Kidney epithelial cell (primary cell): ENCODE measurements at regions not wholly inside any gene's neighbourhood (a gene's known extent, or its start where the extent isn't known, plus 50 kb on each side); places are given as distances from the start of the nearest gene placed in this dataset.

Source experiments
- DNase-seq: peaks from one replicate; pipeline ENCODE4 v3.0.0-alpha.2; 2010; ENCODE audit warnings: low read depth
- H3K27me3 ChIP-seq: 2 replicates; pipeline ENCODE4 v1.6.0; 2011; ENCODE audit warnings: low read length; ENCODE audit not compliant: control insufficient read depth, insufficient read depth
- H3K36me3 ChIP-seq: 2 replicates; pipeline ENCODE4 v1.5.1; 2011; ENCODE audit warnings: low read length; ENCODE audit not compliant: control insufficient read depth, insufficient read depth
- H3K4me3 ChIP-seq: 2 replicates; pipeline ENCODE4 v1.5.1; 2011; ENCODE audit warnings: low read depth, mild to moderate bottlenecking, control low read depth, low read length
- TF ChIP-seq, protein P1 (sequence below): IDR thresholded peaks from 2 replicates; pipeline ENCODE4 v1.5.1; 2011; ENCODE audit warnings: mild to moderate bottlenecking, moderate library complexity, low read length, control low read depth, inconsistent platforms; ENCODE audit not compliant: insufficient read depth, poor library complexity, severe bottlenecking

DNA sequence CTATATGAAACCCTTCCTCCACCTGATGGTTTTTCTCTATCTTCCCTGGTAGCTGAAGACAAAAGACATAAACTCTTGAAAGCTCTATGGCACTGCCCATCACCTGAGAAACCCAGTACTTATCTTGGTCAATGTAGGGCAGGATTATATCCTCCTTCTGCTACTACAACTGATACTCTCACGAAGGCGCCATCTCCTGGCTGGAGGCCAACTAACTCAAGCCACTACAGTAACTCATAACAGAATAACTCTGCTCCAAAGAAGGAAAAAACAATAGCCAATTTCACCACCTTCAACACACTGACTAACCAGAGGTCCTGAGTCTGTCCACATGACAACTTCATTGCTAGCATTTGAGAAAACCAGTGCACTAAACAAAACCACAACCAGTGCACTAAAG, 409.2 kb downstream of the CETN3 start:
- Histone ChIP-seq H3K27me3 (no peaks in the 10 kb centered on the region), H3K36me3 (no peaks in the 10 kb centered on the region), H3K4me3 (no peak overlapping the region)
- no peak for DNase-seq
- TF ChIP-seq, protein P1, sequence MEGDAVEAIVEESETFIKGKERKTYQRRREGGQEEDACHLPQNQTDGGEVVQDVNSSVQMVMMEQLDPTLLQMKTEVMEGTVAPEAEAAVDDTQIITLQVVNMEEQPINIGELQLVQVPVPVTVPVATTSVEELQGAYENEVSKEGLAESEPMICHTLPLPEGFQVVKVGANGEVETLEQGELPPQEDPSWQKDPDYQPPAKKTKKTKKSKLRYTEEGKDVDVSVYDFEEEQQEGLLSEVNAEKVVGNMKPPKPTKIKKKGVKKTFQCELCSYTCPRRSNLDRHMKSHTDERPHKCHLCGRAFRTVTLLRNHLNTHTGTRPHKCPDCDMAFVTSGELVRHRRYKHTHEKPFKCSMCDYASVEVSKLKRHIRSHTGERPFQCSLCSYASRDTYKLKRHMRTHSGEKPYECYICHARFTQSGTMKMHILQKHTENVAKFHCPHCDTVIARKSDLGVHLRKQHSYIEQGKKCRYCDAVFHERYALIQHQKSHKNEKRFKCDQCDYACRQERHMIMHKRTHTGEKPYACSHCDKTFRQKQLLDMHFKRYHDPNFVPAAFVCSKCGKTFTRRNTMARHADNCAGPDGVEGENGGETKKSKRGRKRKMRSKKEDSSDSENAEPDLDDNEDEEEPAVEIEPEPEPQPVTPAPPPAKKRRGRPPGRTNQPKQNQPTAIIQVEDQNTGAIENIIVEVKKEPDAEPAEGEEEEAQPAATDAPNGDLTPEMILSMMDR, result no peak

DNA sequence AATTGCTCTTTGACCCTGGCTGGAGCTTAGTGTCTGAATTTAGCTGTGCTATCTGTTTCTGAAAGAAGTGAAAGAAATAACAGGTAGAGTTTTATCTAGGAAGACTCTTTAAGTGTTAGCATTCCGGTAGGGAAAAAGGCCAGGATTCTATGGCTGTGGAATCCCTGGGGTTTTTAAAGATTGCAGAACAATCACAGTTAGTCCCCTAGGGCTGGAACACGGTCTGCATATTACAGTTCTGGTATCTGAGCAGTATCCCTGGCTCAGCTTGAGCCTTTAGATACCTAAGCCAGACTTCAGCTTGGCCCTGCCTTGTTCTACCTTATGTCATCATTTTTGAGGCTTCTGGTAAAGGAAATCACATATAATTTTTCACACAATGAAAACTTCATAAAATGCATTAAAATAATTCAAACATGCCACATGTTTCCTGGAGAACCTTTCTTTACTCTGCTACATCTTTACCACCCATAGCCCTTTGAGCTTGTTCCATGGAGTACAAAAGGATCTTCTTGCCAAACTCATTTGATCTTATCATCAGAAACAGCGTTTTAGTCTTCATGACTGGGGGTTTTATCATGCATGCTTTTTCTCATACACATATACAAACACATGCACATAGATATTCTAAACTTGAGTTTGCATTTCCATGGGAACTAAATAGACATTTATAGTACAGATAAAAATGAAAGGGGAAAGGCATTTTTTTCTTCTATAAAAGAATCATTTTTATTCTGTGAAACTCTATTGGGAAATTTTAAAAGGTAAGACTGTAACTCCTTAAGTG, 410.8 kb downstream of the CETN3 start:
- Histone ChIP-seq H3K36me3 (no peaks in the 10 kb centered on the region), H3K27me3 (no peaks in the 10 kb centered on the region), H3K4me3 (no peak overlapping the region)
- DNase-seq, result no peak
- TF ChIP-seq, protein P1, result no peak

DNA sequence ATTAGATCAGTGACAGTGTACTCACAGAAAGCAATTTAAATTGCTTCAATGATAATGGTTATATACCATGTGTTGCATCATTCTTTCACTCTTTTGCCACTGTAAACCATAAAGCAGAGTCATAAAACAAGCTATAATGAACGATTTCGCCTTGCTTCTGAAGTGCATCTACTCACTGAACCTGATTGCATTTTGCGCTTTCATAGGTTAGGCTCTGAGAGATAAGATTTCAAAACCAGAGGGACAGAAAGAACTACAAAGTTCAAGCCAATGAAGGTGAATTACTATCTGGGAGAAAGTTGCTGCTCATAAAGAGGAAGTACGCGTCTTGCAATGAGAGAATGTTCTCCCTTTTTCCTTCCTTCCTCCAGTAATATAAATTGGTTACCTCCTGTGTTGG, 412.7 kb downstream of the CETN3 start:
- Histone ChIP-seq H3K4me3 (no peak overlapping the region), H3K27me3 (no peaks in the 10 kb centered on the region), H3K36me3 (no peaks in the 10 kb centered on the region)
- DNase-seq, result no peak
- TF ChIP-seq, protein P1, result no peak

DNA sequence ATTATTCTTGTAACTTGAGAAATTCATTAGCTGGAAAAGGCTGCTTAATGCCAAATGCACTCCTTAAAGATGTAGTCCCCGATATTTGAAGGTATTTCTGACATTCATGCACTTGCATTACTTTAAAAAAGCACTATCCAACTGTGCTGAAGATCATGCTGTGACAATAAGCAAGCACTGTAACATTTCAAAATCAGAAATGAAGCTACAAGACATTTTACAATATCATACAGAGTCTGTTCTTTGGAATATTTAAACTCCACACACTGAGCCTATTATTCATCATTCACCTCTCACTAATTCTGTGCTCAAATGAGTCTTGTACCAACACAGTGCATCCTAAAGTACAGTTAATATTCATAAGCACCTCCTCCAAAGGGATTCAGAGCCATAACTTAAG, 413.2 kb downstream of the CETN3 start:
- H3K27me3 ChIP-seq, result no peaks in the 10 kb centered on the region
- H3K36me3 ChIP-seq, result no peaks in the 10 kb centered on the region
- TF ChIP-seq, protein P1, result no peak
- H3K4me3 ChIP-seq, result no peak overlapping the region
- no peak for DNase-seq

DNA sequence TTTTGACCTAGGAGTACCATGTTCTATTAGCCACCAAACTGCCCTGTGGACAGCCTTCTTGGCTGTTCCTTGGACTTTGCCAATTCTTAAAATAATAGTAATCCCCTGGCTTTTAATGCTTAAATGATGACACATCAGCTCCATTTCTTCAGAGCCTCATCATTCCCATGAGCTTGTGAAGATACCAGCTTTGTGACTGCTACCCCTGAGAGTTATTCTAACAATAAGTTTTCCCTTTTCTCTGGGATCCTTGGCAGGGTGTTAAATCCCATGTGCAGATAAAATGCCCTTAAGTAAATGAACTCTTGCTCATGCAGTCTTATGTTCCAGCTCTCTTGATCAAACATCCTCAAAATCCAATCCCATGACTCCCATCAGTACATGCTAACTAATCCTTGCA, 415.3 kb downstream of the CETN3 start:
- Histone ChIP-seq H3K4me3 (no peak overlapping the region), H3K36me3 (no peaks in the 10 kb centered on the region), H3K27me3 (no peaks in the 10 kb centered on the region)
- DNase-seq, result no peak
- TF ChIP-seq, protein P1, result no peak

DNA sequence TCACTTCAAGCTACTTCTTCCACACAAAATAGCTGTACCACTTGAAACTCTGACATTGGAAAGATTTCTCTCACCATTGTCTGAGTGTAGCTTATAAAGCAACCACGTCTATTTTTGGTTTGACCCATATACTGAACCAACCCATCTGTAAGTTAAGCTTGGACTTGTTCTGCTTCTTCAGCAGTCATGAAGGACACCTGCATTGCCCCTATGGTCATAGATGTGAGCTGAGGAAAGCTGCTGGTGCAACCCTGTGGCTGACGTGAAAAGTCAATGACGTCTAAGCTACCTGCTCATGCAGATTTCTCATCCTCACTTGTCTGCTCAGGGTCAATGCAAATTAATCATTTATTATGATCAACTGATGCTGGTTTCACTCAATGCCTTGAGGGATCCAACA, 417.4 kb downstream of the CETN3 start:
- Histone ChIP-seq H3K36me3 (no peaks in the 10 kb centered on the region), H3K4me3 (no peak overlapping the region), H3K27me3 (no peaks in the 10 kb centered on the region)
- no peak for DNase-seq
- TF ChIP-seq, protein P1, result no peak
